SH-SY5Y (cell line): ENCODE measurements at regions not wholly inside any gene's neighbourhood (a gene's known extent, or its start where the extent isn't known, plus 50 kb on each side); places are given as distances from the start of the nearest gene placed in this dataset.

Experiments used
- GATA2 ChIP-seq: IDR thresholded peaks from 2 replicates; pipeline ENCODE4 v1.6.1; 2011; ENCODE audit warnings: mild to moderate bottlenecking, low read depth, low read length
- GATA3 ChIP-seq: IDR thresholded peaks from 2 replicates; pipeline ENCODE4 v1.6.1; 2011; ENCODE audit warnings: low read depth, mild to moderate bottlenecking, low read length, moderate library complexity

DNA sequence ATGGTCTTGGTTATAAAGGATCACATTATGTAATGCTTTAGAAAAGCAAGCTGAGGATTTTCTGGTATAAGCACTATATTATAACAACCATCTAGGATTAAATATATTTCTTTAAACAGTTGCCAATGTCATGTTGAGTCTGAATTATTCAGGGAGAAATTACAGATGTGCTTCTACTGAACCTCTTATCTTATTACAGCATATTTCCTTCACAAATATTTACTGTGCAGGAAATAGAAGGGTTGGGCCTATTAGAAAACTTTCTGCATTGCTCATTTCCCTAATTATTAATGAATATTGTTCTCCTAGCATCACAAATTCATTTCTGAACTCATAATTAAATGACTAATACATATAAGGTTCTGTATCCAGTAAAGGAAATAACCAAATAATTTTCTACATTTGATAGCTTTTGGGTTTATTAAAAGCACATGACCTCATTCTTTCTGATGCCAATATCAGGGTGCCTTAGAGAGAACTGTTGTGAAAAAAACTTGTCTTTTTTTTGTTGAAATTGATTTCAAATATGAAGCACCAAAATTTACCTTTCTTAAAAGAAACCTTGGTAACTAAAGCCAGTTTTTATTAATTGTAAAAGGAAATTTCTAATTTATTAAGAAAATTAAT lies 476.8 kb upstream of the PTGER4 start:
- no peak for TF ChIP-seq GATA2
- no peak for TF ChIP-seq GATA3
